ENCODE measurements at regions not wholly inside any gene's neighbourhood (a gene's known extent, or its start where the extent isn't known, plus 50 kb on each side); places are given as distances from the start of the nearest gene placed in this dataset.

GRCh38 chr2:30074023-30074422 lies 72.8 kb upstream of the YPEL5 start (continued):
- TF ChIP-seq CREB1 (IDR thresholded peaks at IDR 0.05): no peak
- TF ChIP-seq CREB1 (CRISPR knock-in tag; IDR thresholded peaks at IDR 0.05): no peak
- TF ChIP-seq SNAI1 (CRISPR knock-in tag; IDR thresholded peaks at IDR 0.05; ENCODE audit: borderline replicate concordance): no peak
- TF ChIP-seq NR2C2 (CRISPR knock-in tag; IDR thresholded peaks at IDR 0.05; ENCODE audit: borderline replicate concordance): no peak

- Histone ChIP-seq H3K36me3 (replicated peaks in 1 of 2; ENCODE audit: control insufficient read depth in 1 of 2, insufficient read depth in 2 of 2, low read length in 2 of 2) (no peaks in the 10 kb centered on the region), H2AFZ (ENCODE audit: low read length) (no peak overlapping the region), H3K9ac (ENCODE audit: insufficient read depth, low read depth, low read length) (no peak overlapping the region), H3K9me3 (ENCODE audit: low read length) (no peaks in the 10 kb centered on the region), H3K27ac (ENCODE audit: extremely low read length, insufficient read depth, low read length) (no peak overlapping the region), H3K4me2 (ENCODE audit: low read depth, low read length) (no peak overlapping the region), H4K20me1 (ENCODE audit: insufficient read depth, low read length) (no peaks in the 10 kb centered on the region), H3K4me1 (ENCODE audit: insufficient read depth, low read length) (no peaks in the 10 kb centered on the region), H3K4me3 (replicated peaks in 1 of 3; ENCODE audit: insufficient read depth in 1 of 3, low read depth in 2 of 3, low read length in 3 of 3) (no peak overlapping the region), H3K27me3 (ENCODE audit: control insufficient read depth in 1 of 2, insufficient read depth in 2 of 2, low read length in 2 of 2) (peaks cover 0 to 16% of the 10 kb centered on the region in 2 experiments; a peak in 2 of 5 replicates), H3K79me2 (ENCODE audit: insufficient read depth, low read length) (no peaks in the 10 kb centered on the region)
- WGBS (ENCODE audit: low lambda C conversion rate): 10% methylated on average over 1 of the region's 1 CpG
- ChIA-PET CTCF (ENCODE audit: low intra/inter-chr PET ratio, low total read pairs) (no interaction called here), POLR2A (no interaction called here)
- no TSS peak for BruUV-seq (replicated peaks)
- in situ Hi-C loops (cut with HindIII; ENCODE audit: extremely low pct_ligation_motif_present, low pct_unique_long_range_greater_than_20kb) (loop anchor here (10.0 kb wide), 1 partner anchor 864 kb away; no protein-coding TSS in a partner anchor), intact Hi-C loops (cut with micrococcal nuclease; ENCODE audit: unreplicated experiment) (no loop called here)
- no peak for TF ChIP-seq ZSCAN31 (CRISPR knock-in tag; IDR thresholded peaks at IDR 0.05; ENCODE audit: low read depth)
- no peak for TF ChIP-seq ZKSCAN1 (IDR thresholded peaks at IDR 0.05; ENCODE audit: low read length)
- no peak for TF ChIP-seq GLMP (CRISPR knock-in tag; IDR thresholded peaks at IDR 0.05; ENCODE audit: borderline replicate concordance)
- no peak for TF ChIP-seq KAT8 (CRISPR knock-in tag; IDR thresholded peaks at IDR 0.05)
- no peak for TF ChIP-seq ZNF230 (CRISPR knock-in tag; IDR thresholded peaks at IDR 0.05)
- TF ChIP-seq ZNF30 (CRISPR knock-in tag; IDR thresholded peaks at IDR 0.05): no peak
- TF ChIP-seq ATAD3A (CRISPR knock-in tag; IDR thresholded peaks at IDR 0.05): no peak
- no peak for TF ChIP-seq ZNF451 (CRISPR knock-in tag; IDR thresholded peaks at IDR 0.05)
- TF ChIP-seq ZNF660 (CRISPR knock-in tag; IDR thresholded peaks at IDR 0.05; ENCODE audit: borderline replicate concordance, low read depth): no peak
- no peak for TF ChIP-seq FIP1L1 (IDR thresholded peaks at IDR 0.05; ENCODE audit: borderline replicate concordance, insufficient read depth, low read depth, low read length)
- ATAC-seq: no peak
- DNase-seq (ENCODE audit: low spot score): no peak
- FAIRE-seq: no peak
Measured at GRCh38 chr2:30078521-30078920, 68.3 kb upstream of the YPEL5 start.

Data from HepG2 (cell line).